Ishikawa (cell line): ENCODE measurements at regions not wholly inside any gene's neighbourhood (a gene's known extent, or its start where the extent isn't known, plus 50 kb on each side); places are given as distances from the start of the nearest gene placed in this dataset.

ENCODE experiments used
- CEBPB ChIP-seq: IDR thresholded peaks from 2 replicates; pipeline ENCODE4 v1.6.1; 2012
- EGR1 ChIP-seq: IDR thresholded peaks from 2 replicates; pipeline ENCODE4 v1.6.1; 2012
- FOXM1 ChIP-seq: IDR thresholded peaks from 2 replicates; pipeline ENCODE4 v1.6.1; 2012; ENCODE audit warnings: low read depth, borderline replicate concordance
- NFIC ChIP-seq: IDR thresholded peaks from 2 replicates; pipeline ENCODE4 v1.6.1; 2012
- RAD21 ChIP-seq: IDR thresholded peaks from 2 replicates; pipeline ENCODE4 v1.6.1; 2012; ENCODE audit warnings: low read depth
- REST ChIP-seq: IDR thresholded peaks from 2 replicates; pipeline ENCODE4 v1.6.1; 2012; ENCODE audit warnings: low read depth, mild to moderate bottlenecking
- TAF1 ChIP-seq: IDR thresholded peaks from 2 replicates; pipeline ENCODE4 v1.6.1; 2012; ENCODE audit warnings: low read depth, mild to moderate bottlenecking
- TEAD4 ChIP-seq: IDR thresholded peaks from 2 replicates; pipeline ENCODE4 v1.6.1; 2012

- TF ChIP-seq RAD21 (no peak), FOXM1 (no peak), TAF1 (no peak), EGR1 (no peak), TEAD4 (no peak), REST (no peak), NFIC (no peak), CEBPB (no peak)
These were observed 270.8 kb downstream of the NSG2 start for GRCh38 chr5:174316326-174316725.
